ENCODE measurements at regions not wholly inside any gene's neighbourhood (a gene's known extent, or its start where the extent isn't known, plus 50 kb on each side); places are given as distances from the start of the nearest gene placed in this dataset.

DNA sequence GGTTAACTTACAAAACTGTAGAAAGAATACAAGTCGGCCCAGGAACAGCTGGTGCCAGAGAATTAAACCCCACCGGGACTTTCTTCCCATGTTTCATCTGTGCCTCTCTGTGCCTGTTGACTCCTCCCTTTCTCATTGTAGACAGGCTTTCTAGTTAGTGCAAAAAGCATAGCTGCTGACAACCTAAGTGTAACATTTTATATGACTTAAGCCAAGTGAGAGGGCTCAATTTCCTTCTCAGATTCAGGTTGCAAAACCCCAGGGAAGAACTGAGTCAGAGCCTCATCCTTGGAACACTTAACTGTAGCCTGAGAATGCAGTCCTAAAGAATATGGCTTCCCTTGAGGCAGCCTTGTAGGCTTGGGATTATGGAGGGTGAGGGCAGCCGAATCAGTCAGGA, 302.5 kb upstream of the AZI2 start:
- no peak for TF ChIP-seq POLR2AphosphoS5 (IDR thresholded peaks at IDR 0.05; ENCODE audit: borderline replicate concordance, low read depth, low read length)
- TF ChIP-seq EZH2 (IDR thresholded peaks at IDR 0.05), result no peak

All from SK-N-MC (cell line).